COLO668 (cell line): ENCODE measurements at regions not wholly inside any gene's neighbourhood (a gene's known extent, or its start where the extent isn't known, plus 50 kb on each side); places are given as distances from the start of the nearest gene placed in this dataset.

Experiments used
- DNase-seq: peaks from one replicate; lab custom pipeline; 2025; ENCODE audit not compliant: unreplicated experiment; lab: John Stamatoyannopoulos, UW

- no peak for DNase-seq
These were observed 51.6 kb upstream of the CREB5 start for GRCh38 chr7:28360739-28361138.

GRCh38 chr7:28361551-28361950, 50.8 kb upstream of the CREB5 start:
- no peak for DNase-seq

GRCh38 chr7:28362182-28362581, 50.1 kb upstream of the CREB5 start:
- no peak for DNase-seq
